SK-MEL-5 (cell line): ENCODE measurements at regions not wholly inside any gene's neighbourhood (a gene's known extent, or its start where the extent isn't known, plus 50 kb on each side); places are given as distances from the start of the nearest gene placed in this dataset.
"Not testable (repeated sequence)": the region's sequence is repeated elsewhere in the genome, so short reads cannot be mapped to it uniquely, and the experiment has no call there.

ENCODE experiments used
- DNase-seq: peaks from one replicate; pipeline ENCODE4 v3.0.0-alpha.2; 2016; ENCODE audit warnings: low read depth, low spot score
- in situ Hi-C: cut with HindIII; loops from 2 replicates; pipeline ENCODE4 v1.10.0; 2016; ENCODE audit warnings: low sequenced_read_pairs, high pct_unique_total_duplicates, low pct_unique_long_range_greater_than_20kb

GRCh38 chr4:167943872-167944505 is 148.3 kb upstream of the ANXA10 start:
- no peak for DNase-seq
- in situ Hi-C loops, result no loop called here

DNA sequence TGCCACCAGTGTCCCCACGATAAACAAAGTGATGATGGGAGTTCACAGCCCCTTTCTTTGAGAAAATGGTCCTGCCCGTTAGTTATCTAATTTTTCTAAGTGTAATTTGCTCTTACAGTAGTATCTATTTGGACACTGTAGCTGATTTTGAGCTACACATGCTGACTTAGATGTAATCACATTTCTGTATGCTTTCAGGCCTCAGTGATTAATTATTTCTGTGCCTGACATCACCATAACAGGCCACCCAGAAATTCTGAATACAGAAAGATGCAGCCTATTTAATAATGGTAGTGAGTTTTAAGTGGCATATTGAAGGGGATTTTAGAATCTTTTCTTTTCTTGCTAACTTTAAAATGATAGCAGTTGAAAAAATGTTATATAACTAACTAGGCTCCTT is 147.6 kb upstream of the ANXA10 start:
- DNase-seq, result no peak
- in situ Hi-C loops, result no loop called here

GRCh38 chr4:167955006-167955405 is 137.3 kb upstream of the ANXA10 start:
- in situ Hi-C loops, result no loop called here
- no peak for DNase-seq

DNA sequence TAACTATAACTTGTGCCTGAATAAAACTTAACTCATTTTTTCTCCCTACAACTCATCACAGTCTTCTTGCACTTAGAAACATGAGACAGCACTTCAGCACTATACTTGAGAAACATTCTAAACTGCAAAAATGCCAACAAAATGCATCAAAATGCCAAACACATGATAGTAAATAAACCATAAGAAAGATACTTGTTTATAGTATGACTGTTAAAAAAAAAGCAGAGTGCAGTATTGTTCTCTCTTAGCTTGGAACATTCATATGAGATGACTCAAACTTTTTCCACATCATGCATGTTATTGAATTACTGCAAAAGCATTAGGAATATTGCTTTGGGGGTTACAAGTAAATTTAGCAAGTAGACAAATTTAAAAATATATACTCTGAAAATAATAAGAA is 135.7 kb upstream of the ANXA10 start:
- in situ Hi-C loops, result no loop called here

GRCh38 chr4:167964766-167965373 is 127.5 kb upstream of the ANXA10 start:
- DNase-seq, result no peak
- in situ Hi-C loops, result no loop called here

More for the DNA sequence above, 135.7 kb upstream of the ANXA10 start:
- no peak for DNase-seq

GRCh38 chr4:167966143-167966542 is 126.2 kb upstream of the ANXA10 start:
- no peak for DNase-seq
- in situ Hi-C loops, result no loop called here

DNA sequence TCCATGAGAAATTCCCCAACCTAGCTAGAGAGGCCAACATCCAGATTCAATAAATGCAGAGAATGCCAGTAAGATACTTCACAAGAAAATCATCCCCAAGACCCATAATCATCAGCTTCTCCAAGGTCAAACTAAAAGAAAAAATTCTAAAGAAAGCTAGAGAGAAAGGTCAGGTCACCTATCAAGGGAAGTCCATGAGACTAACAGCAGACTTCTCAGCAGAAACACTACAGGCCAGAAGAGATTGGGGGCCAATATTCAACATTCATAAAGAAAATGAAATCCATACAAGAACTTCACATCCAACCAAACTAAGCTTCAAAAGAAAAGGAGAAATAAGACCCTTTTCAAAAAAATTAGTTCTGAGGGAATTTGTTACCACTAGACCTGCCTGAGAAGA is 118.8 kb upstream of the ANXA10 start:
- no peak for DNase-seq
- in situ Hi-C loops, result no loop called here

- in situ Hi-C loops, result no loop called here
- no peak for DNase-seq
Measured at GRCh38 chr4:167985565-167985964, 106.8 kb upstream of the ANXA10 start.

DNA sequence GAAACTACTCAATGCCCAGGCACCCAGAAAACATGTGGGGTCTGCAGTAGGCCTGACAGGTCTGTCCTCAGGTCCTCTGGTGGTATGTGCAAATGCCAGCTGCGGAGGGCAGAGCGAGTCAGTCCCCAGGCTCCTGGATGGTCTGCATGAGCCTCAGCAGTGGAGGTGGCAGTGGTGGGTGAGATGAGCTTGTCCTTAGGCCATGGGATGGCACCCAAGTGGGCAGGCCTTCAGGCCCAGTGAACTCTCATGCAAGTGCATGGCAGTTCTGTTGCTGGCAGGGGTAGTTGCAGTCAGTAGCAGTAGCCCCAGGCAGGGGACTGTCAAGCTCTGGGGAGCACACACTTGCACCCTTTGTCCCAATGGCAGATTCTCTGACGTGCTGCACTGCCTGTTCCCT is 106.3 kb upstream of the ANXA10 start:
- in situ Hi-C loops, result no loop called here
- no peak for DNase-seq

DNA sequence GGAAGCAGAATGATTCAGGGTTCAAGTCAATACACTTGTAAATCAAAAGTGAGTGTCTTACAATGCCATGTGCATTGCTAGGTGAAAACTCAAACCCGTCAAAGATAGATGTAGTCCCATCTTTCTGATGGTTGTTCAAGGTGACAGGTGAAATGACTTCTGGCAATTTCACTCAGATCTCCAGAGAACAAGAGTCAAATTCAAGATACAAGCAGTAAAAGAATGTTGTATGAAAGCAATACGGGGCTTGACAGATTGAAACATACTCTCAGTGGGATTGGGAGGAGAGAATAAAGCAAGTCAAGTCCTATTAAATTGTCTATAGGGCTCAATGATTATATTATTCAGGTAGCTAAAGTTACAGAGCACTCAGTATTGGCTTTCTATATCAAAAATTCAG is 105.1 kb upstream of the ANXA10 start:
- in situ Hi-C loops, result no loop called here
- DNase-seq, result no peak

GRCh38 chr4:167989815-167990214 is 102.5 kb upstream of the ANXA10 start:
- in situ Hi-C loops, result no loop called here
- DNase-seq, result no peak

- in situ Hi-C loops, DNase-seq: not testable (repeated sequence)
Measured at GRCh38 chr4:168008112-168008511, 84.2 kb upstream of the ANXA10 start.

GRCh38 chr4:168019019-168019651 is 73.2 kb upstream of the ANXA10 start:
- DNase-seq, result no peak
- in situ Hi-C loops, result no loop called here

DNA sequence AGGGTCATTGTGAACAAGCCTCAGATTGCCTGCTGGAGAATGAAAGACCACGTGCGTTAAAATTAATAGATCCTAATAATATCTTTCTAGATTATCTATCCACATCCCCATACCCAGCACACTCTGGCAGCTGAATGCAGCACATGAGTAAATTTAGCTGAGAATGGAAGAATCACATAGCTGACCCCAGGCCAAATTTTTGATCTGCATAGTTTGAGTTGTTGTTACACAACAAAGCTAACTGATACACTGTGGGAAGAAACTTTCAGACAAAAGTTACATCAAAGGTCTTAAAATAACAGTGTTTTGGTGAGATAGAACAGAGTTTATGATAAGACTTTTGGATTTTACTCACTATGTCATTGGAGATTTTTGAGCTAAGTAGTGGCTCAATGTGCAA is 72.4 kb upstream of the ANXA10 start:
- DNase-seq, result no peak
- in situ Hi-C loops, result no loop called here

GRCh38 chr4:168021666-168022065 is 70.7 kb upstream of the ANXA10 start:
- in situ Hi-C loops, result no loop called here
- no peak for DNase-seq

- peak; percentile 73 for DNase-seq
Measured at GRCh38 chr4:168028568-168028967, 63.8 kb upstream of the ANXA10 start.

GRCh38 chr4:168028970-168029597 is 63.3 kb upstream of the ANXA10 start:
- DNase-seq, result no peak
- in situ Hi-C loops, result no loop called here

More at GRCh38 chr4:168028568-168028967, 63.8 kb upstream of the ANXA10 start:
- in situ Hi-C loops, result no loop called here

- no peak for DNase-seq
- in situ Hi-C loops, result no loop called here
Measured at GRCh38 chr4:168037676-168038075, 54.7 kb upstream of the ANXA10 start.

- no peak for DNase-seq
- in situ Hi-C loops, result no loop called here
Measured at GRCh38 chr4:168039593-168039992, 52.7 kb upstream of the ANXA10 start.
